Tibial nerve (tissue), 4 donors: ENCODE measurements at regions not wholly inside any gene's neighbourhood (a gene's known extent, or its start where the extent isn't known, plus 50 kb on each side); places are given as distances from the start of the nearest gene placed in this dataset.

ENCODE experiments used
- EP300 ChIP-seq, 2 donors: sonication (generic); formaldehyde crosslinking; IDR thresholded peaks; one replicate each; pipeline ENCODE4 v1.6.1; 2017; ENCODE audit warnings: antibody characterized with exemption in 2 of 2, mild to moderate bottlenecking in 1 of 2
- POLR2A ChIP-seq, 2 donors: fragments of 450-650 bp; IDR thresholded peaks; one replicate each; pipeline ENCODE4 v1.6.1; 2017; ENCODE audit warnings: antibody characterized with exemption in 2 of 2, mild to moderate bottlenecking in 2 of 2, moderate library complexity in 2 of 2
- TF ChIP-seq, protein P1 (sequence below), 5 experiments: fragments of 200-600 bp in 3 of 5; fragments of 450-650 bp in 2 of 5; sonication (generic) in 3 of 5; IDR thresholded peaks; one replicate each; pipeline ENCODE4 v1.5.1; 2016 to 2019; ENCODE audit warnings: antibody characterized with exemption in 5 of 5, mild to moderate bottlenecking in 3 of 5, moderate library complexity in 2 of 5

DNA sequence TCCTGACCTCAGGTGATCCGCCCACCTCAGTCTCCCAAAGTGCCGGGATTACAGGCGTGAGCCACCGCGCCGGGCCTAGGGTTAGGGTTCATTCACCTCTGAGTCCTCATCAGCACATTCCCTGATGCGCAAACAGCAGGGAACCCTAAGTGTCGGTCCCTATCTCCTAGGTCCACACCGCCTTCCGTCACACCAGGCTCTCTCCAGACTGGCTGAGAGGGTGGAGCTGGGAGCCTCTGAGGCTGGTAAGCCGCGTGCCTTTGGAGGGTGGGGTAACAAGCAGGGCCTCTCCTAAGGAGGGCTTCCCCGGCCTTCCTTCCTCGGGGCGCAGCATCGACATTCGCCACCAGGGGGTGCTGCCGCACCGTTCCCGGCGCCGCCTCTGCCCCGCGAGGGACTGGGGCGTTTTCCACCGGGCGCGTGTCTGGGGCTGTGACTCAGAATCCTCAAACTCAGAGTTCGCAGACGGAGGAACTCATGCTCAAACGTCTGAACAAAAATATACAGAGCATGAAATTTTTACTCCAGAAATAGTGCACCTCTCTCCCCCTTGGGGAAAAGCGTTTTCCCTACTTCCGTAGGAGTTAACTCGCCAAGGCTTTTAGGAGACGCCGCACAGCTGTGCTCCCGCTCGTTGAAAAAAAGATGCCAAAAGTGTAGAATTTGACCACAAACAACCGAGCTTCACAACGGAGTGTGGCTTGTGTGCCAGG is 63.9 kb upstream of the ASAP2 start:
- TF ChIP-seq, protein P1, sequence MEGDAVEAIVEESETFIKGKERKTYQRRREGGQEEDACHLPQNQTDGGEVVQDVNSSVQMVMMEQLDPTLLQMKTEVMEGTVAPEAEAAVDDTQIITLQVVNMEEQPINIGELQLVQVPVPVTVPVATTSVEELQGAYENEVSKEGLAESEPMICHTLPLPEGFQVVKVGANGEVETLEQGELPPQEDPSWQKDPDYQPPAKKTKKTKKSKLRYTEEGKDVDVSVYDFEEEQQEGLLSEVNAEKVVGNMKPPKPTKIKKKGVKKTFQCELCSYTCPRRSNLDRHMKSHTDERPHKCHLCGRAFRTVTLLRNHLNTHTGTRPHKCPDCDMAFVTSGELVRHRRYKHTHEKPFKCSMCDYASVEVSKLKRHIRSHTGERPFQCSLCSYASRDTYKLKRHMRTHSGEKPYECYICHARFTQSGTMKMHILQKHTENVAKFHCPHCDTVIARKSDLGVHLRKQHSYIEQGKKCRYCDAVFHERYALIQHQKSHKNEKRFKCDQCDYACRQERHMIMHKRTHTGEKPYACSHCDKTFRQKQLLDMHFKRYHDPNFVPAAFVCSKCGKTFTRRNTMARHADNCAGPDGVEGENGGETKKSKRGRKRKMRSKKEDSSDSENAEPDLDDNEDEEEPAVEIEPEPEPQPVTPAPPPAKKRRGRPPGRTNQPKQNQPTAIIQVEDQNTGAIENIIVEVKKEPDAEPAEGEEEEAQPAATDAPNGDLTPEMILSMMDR (IDR thresholded peaks at IDR 0.05) = peak; percentile 97 to 99 (median 98)
- TF ChIP-seq POLR2A (IDR thresholded peaks at IDR 0.05) (no peak), EP300 (IDR thresholded peaks at IDR 0.05) (peak; percentile 23 to 88)
